ENCODE measurements at regions not wholly inside any gene's neighbourhood (a gene's known extent, or its start where the extent isn't known, plus 50 kb on each side); places are given as distances from the start of the nearest gene placed in this dataset.

DNA sequence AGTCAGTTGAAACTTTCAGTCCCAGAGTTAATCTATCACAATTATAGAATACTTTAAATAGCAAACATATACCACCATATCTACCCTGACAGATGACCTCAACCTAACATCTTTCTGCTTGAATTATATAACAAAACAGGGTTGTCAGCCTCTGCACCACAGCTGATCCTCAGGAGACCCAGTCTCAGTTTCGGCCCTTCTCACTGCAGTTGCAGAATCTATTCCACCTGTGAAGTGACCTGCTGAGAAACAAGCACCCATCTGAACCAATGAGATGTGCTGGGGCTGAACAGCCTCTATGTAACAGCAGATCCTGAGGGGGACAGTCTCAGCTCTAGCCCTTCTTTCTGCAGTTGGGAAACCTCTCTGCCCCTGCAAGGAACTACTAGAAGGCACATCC lies 567.6 kb downstream of the KCNJ3 start:
- Histone ChIP-seq H3K14ac (replicated peaks; ENCODE audit: low read depth, low read length) (no peak overlapping the region), H3K27ac (ENCODE audit: insufficient read depth, low read length) (no peak overlapping the region), H3K36me3 (ENCODE audit: control insufficient read depth, insufficient read depth, low read length) (no peaks in the 10 kb centered on the region), H3K4me1 (ENCODE audit: control insufficient read depth, insufficient read depth, low read length) (no peaks in the 10 kb centered on the region), H4K5ac (ENCODE audit: low read depth, low read length) (no peak overlapping the region), H2AK5ac (ENCODE audit: low read depth, low read length) (no peak overlapping the region), H4K8ac (ENCODE audit: low read depth in 2 of 2, low read length in 2 of 2) (no peak overlapping the region), H3K9ac (ENCODE audit: low read depth, low read length) (no peak overlapping the region), H2BK20ac (ENCODE audit: low read depth, low read length) (no peak overlapping the region), H3K56ac (ENCODE audit: extremely low read depth, insufficient read depth, low read length) (no peak overlapping the region), H4K91ac (ENCODE audit: insufficient read depth, low read depth, low read length) (no peak overlapping the region), H4K20me1 (ENCODE audit: insufficient read depth, low read length) (no peaks in the 10 kb centered on the region), H2AFZ (replicated peaks; ENCODE audit: low read length, poor library complexity) (no peak overlapping the region), H2BK15ac (ENCODE audit: low read depth, low read length) (no peak overlapping the region), H3K4me3 (ENCODE audit: insufficient read depth, low read depth, low read length) (no peak overlapping the region), H3K9me3 (ENCODE audit: control insufficient read depth, insufficient read depth, low read length) (peaks cover 9% of the 10 kb centered on the region), H3K27me3 (ENCODE audit: control insufficient read depth, insufficient read depth, low read length) (no peaks in the 10 kb centered on the region), H2BK120ac (ENCODE audit: low read depth, low read length) (no peak overlapping the region), H3K18ac (ENCODE audit: low read depth, low read length) (no peak overlapping the region), H2BK5ac (ENCODE audit: low read depth, low read length, poor library complexity, severe bottlenecking) (no peak overlapping the region), H2AK9ac (replicated peaks; ENCODE audit: low read depth, low read length, poor library complexity) (no peak overlapping the region), H3K23ac (ENCODE audit: low read depth, low read length) (no peak overlapping the region), H3K4me2 (ENCODE audit: low read depth, low read length) (no peak overlapping the region), H3K9me1 (ENCODE audit: insufficient read depth, low read length) (no peaks in the 10 kb centered on the region), H3K4ac (ENCODE audit: low read depth, low read length) (no peak overlapping the region), H3K79me1 (ENCODE audit: low read depth in 1 of 2, low read length in 2 of 2) (no peaks in the 10 kb centered on the region)
- ATAC-seq (ENCODE audit: low read depth) (no peak), DNase-seq (no peak)
- in situ Hi-C loops (cut with MboI; ENCODE audit: low sequenced_read_pairs): no loop called here
- BruUV-seq (replicated peaks): no TSS peak
- ChIA-PET POLR2A (ENCODE audit: unreplicated experiment) (no interaction called here), CTCF (no interaction called here)
- dilution Hi-C loops (cut with HindIII; ENCODE audit: low sequenced_read_pairs, unreplicated experiment): no loop called here
- TF ChIP-seq SMC3 (IDR thresholded peaks at IDR 0.05; ENCODE audit: low read depth, low read length) (no peak), CHD1 (IDR thresholded peaks at IDR 0.05; ENCODE audit: low read depth, low read length) (no peak), BHLHE40 (IDR thresholded peaks at IDR 0.05; ENCODE audit: low read depth, low read length) (no peak), FOS (IDR thresholded peaks at IDR 0.05; ENCODE audit: low read depth, low read length) (no peak)
- TF ChIP-seq, protein P1, sequence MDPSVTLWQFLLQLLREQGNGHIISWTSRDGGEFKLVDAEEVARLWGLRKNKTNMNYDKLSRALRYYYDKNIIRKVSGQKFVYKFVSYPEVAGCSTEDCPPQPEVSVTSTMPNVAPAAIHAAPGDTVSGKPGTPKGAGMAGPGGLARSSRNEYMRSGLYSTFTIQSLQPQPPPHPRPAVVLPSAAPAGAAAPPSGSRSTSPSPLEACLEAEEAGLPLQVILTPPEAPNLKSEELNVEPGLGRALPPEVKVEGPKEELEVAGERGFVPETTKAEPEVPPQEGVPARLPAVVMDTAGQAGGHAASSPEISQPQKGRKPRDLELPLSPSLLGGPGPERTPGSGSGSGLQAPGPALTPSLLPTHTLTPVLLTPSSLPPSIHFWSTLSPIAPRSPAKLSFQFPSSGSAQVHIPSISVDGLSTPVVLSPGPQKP (IDR thresholded peaks at IDR 0.05; ENCODE audit: borderline replicate concordance, low read depth, low read length): no peak
- TF ChIP-seq, protein P2, sequence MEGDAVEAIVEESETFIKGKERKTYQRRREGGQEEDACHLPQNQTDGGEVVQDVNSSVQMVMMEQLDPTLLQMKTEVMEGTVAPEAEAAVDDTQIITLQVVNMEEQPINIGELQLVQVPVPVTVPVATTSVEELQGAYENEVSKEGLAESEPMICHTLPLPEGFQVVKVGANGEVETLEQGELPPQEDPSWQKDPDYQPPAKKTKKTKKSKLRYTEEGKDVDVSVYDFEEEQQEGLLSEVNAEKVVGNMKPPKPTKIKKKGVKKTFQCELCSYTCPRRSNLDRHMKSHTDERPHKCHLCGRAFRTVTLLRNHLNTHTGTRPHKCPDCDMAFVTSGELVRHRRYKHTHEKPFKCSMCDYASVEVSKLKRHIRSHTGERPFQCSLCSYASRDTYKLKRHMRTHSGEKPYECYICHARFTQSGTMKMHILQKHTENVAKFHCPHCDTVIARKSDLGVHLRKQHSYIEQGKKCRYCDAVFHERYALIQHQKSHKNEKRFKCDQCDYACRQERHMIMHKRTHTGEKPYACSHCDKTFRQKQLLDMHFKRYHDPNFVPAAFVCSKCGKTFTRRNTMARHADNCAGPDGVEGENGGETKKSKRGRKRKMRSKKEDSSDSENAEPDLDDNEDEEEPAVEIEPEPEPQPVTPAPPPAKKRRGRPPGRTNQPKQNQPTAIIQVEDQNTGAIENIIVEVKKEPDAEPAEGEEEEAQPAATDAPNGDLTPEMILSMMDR (conservative IDR thresholded peaks at IDR 0.05; ENCODE audit: low read depth, low read length): no peak
- no CpG with 5 or more reads among the region's 1 CpG for WGBS, 2 experiments (ENCODE audit: extremely low coverage in 2 of 2, insufficient read length in 1 of 2)
- intact Hi-C loops (cut with micrococcal nuclease): no loop called here

Measured in IMR-90 (cell line).